CD14-positive monocyte (primary cell): ENCODE measurements at regions not wholly inside any gene's neighbourhood (a gene's known extent, or its start where the extent isn't known, plus 50 kb on each side); places are given as distances from the start of the nearest gene placed in this dataset.

Experiments used
- DNase-seq, 3 donors: peaks; one replicate each; pipeline ENCODE4 v3.0.0-alpha.2; 2011 to 2022
- H2AFZ ChIP-seq: 2 replicates; pipeline ENCODE4 v1.6.0; 2012; ENCODE audit warnings: mild to moderate bottlenecking, low read depth, low read length, inconsistent platforms; ENCODE audit not compliant: insufficient read depth, poor library complexity, severe bottlenecking
- H3K27ac ChIP-seq, 2 donors: 1 replicate in 1 of 2; 2 replicates in 1 of 2; pipeline ENCODE4 v1.5.1; 2012 to 2013; ENCODE audit warnings: low read length in 2 of 2, control low read depth in 1 of 2, inconsistent platforms in 1 of 2, low read depth in 1 of 2, mild to moderate bottlenecking in 1 of 2
- H3K27me3 ChIP-seq, 2 donors: one replicate each; pipeline versions ENCODE4 v1.6.0 to v1.6.1; 2011 to 2013; ENCODE audit warnings: low read length in 2 of 2; ENCODE audit not compliant: control insufficient read depth in 2 of 2, insufficient read depth in 2 of 2
- H3K36me3 ChIP-seq, 2 donors: replicated peaks in 1 of 2; 1 replicate in 1 of 2; 2 replicates in 1 of 2; pipeline versions ENCODE4 v1.5.1 to v1.6.1; 2012 to 2013; ENCODE audit warnings: low read length in 2 of 2, control low read depth in 1 of 2, inconsistent platforms in 1 of 2, mild to moderate bottlenecking in 1 of 2; ENCODE audit not compliant: insufficient read depth in 2 of 2, control insufficient read depth in 1 of 2
- H3K4me1 ChIP-seq, 2 donors: 1 replicate in 1 of 2; 2 replicates in 1 of 2; pipeline versions ENCODE4 v1.5.1 to v1.6.1; 2012 to 2013; ENCODE audit warnings: low read length in 2 of 2, control low read depth in 1 of 2, inconsistent platforms in 1 of 2, mild to moderate bottlenecking in 1 of 2, moderate library complexity in 1 of 2; ENCODE audit not compliant: insufficient read depth in 2 of 2, control insufficient read depth in 1 of 2
- H3K4me2 ChIP-seq: replicated peaks from 2 replicates; pipeline ENCODE3; 2012; ENCODE audit warnings: low read length, moderate library complexity, mild to moderate bottlenecking; ENCODE audit not compliant: poor library complexity, severe bottlenecking; ENCODE audit errors: extremely low read depth
- H3K4me3 ChIP-seq, 3 experiments: fragments of 200-600 bp in 1 of 3; sonication (generic) in 1 of 3; replicated peaks in 1 of 3; 1 replicate in 2 of 3; 2 replicates in 1 of 3; pipeline ENCODE4 v1.5.1; 2011 to 2013; ENCODE audit warnings: low read length in 3 of 3, mild to moderate bottlenecking in 3 of 3, control low read depth in 2 of 3, low read depth in 2 of 3, inconsistent platforms in 1 of 3, moderate library complexity in 1 of 3
- H3K79me2 ChIP-seq: 2 replicates; pipeline ENCODE4 v1.6.0; 2012; ENCODE audit warnings: mild to moderate bottlenecking, control low read depth, inconsistent platforms, low read length, moderate library complexity; ENCODE audit not compliant: insufficient read depth
- H3K9ac ChIP-seq: 2 replicates; pipeline ENCODE4 v1.6.0; 2017; ENCODE audit warnings: low read length, mild to moderate bottlenecking; ENCODE audit not compliant: insufficient read depth, poor library complexity, severe bottlenecking
- H3K9me3 ChIP-seq, 2 donors: replicated peaks in 1 of 2; 1 replicate in 1 of 2; 2 replicates in 1 of 2; pipeline versions ENCODE4 v1.5.1 to v1.6.1; 2012 to 2013; ENCODE audit warnings: low read length in 2 of 2, control low read depth in 1 of 2; ENCODE audit not compliant: control insufficient read depth in 1 of 2, insufficient read depth in 1 of 2
- H4K20me1 ChIP-seq: 2 replicates; pipeline ENCODE4 v1.6.0; 2012; ENCODE audit warnings: mild to moderate bottlenecking, low read length, control low read depth, moderate library complexity; ENCODE audit not compliant: insufficient read depth
- H3K27ac Mint-ChIP-seq, 7 donors: one replicate each; pipeline ENCODE4 v1.8.0; 2020; ENCODE audit warnings: mild to moderate bottlenecking in 7 of 7, mixed read lengths in 7 of 7, moderate library complexity in 6 of 7, inconsistent platforms in 2 of 7
- H3K27me3 Mint-ChIP-seq, 3 donors: one replicate each; pipeline ENCODE4 v1.8.0; 2021 to 2022; ENCODE audit warnings: low read depth in 3 of 3, mild to moderate bottlenecking in 3 of 3, mixed read lengths in 3 of 3, moderate library complexity in 3 of 3, inconsistent platforms in 1 of 3
- H3K36me3 Mint-ChIP-seq, 2 donors: one replicate each; pipeline ENCODE4 v1.8.0; 2020; ENCODE audit warnings: mixed read lengths in 2 of 2, inconsistent platforms in 1 of 2, mild to moderate bottlenecking in 1 of 2
- H3K4me1 Mint-ChIP-seq: one replicate; pipeline ENCODE4 v1.8.0; 2020; ENCODE audit warnings: mild to moderate bottlenecking, mixed read lengths
- H3K4me3 Mint-ChIP-seq, 2 donors: one replicate each; pipeline ENCODE4 v1.8.0; 2020; ENCODE audit warnings: mild to moderate bottlenecking in 2 of 2, mixed read lengths in 2 of 2, moderate library complexity in 1 of 2
- H3K9me3 Mint-ChIP-seq, 7 donors: one replicate each; pipeline ENCODE4 v1.8.0; 2020 to 2022; ENCODE audit warnings: mixed read lengths in 7 of 7, mild to moderate bottlenecking in 6 of 7, moderate library complexity in 6 of 7, inconsistent platforms in 2 of 7
- CTCF ChIP-seq: fragments of 200-600 bp; IDR thresholded peaks from one replicate; pipeline ENCODE4 v1.8.0; 2022; ENCODE audit warnings: antibody characterized with exemption, mild to moderate bottlenecking
- WGBS: methylation state at CpG from one replicate; pipeline ENCODE4 v1.1.5; 2013; ENCODE audit warnings: missing lambda C conversion rate; ENCODE audit not compliant: insufficient coverage; 5-methylcytosine and 5-hydroxymethylcytosine counted together
- intact Hi-C, 2 donors: fragments of 100-400 bp; cut with micrococcal nuclease; formaldehyde crosslinking; loops; one replicate each; pipeline versions ENCODE4 v1.15.0 to v1.15.1; 2023

- Mint-ChIP-seq H3K27me3 (no peaks in the 10 kb centered on the region), H3K36me3 (no peaks in the 10 kb centered on the region), H3K4me1 (peaks cover 4% of the 10 kb centered on the region), H3K4me3 (no peak overlapping the region), H3K9me3 (peaks cover 0 to 7% (median 3%) of the 10 kb centered on the region in 7 donors), H3K27ac (no peak overlapping the region)
- H3K9ac ChIP-seq: no peak overlapping the region
- H3K36me3 ChIP-seq: no peaks in the 10 kb centered on the region
- H3K27ac ChIP-seq: no peak overlapping the region
- H3K9me3 ChIP-seq: no peaks in the 10 kb centered on the region
- DNase-seq: no peak
- no peaks in the 10 kb centered on the region for H4K20me1 ChIP-seq
- no peaks in the 10 kb centered on the region for H3K4me1 ChIP-seq
- H3K79me2 ChIP-seq: no peaks in the 10 kb centered on the region
- intact Hi-C loops: no loop called here
- no peak overlapping the region for H3K4me3 ChIP-seq
- no peak for TF ChIP-seq CTCF
- no peaks in the 10 kb centered on the region for H3K27me3 ChIP-seq
- H2AFZ ChIP-seq: no peak overlapping the region
- no peak overlapping the region for H3K4me2 ChIP-seq
- WGBS: no CpG with 5 or more reads among the region's 1 CpG
Observed at GRCh38 chr1:195894411-195894810, 713.8 kb downstream of the KCNT2 start.

- H3K4me3 Mint-ChIP-seq: no peak overlapping the region
- no peak overlapping the region for H2AFZ ChIP-seq
- H3K27ac Mint-ChIP-seq: no peak overlapping the region
Observed at GRCh38 chr1:195886000-195886399, 722.2 kb downstream of the KCNT2 start.

More at GRCh38 chr1:195886000-195886399, 722.2 kb downstream of the KCNT2 start:
- Histone ChIP-seq H3K9me3 (no peaks in the 10 kb centered on the region), H3K27me3 (no peaks in the 10 kb centered on the region), H3K36me3 (no peaks in the 10 kb centered on the region), H3K4me2 (no peak overlapping the region), H3K4me1 (no peaks in the 10 kb centered on the region), H3K9ac (no peak overlapping the region), H3K4me3 (no peak overlapping the region), H4K20me1 (no peaks in the 10 kb centered on the region), H3K27ac (no peak overlapping the region), H3K79me2 (no peaks in the 10 kb centered on the region)
- no peaks in the 10 kb centered on the region for H3K27me3 Mint-ChIP-seq
- intact Hi-C loops: no loop called here
- H3K9me3 Mint-ChIP-seq: peaks cover 0 to 3% (median 0%) of the 10 kb centered on the region in 7 donors
- DNase-seq: no peak
- H3K4me1 Mint-ChIP-seq: no peaks in the 10 kb centered on the region
- no peak for TF ChIP-seq CTCF
- no peaks in the 10 kb centered on the region for H3K36me3 Mint-ChIP-seq
- no CpG with 5 or more reads among the region's 1 CpG for WGBS
